ENCODE measurements at regions not wholly inside any gene's neighbourhood (a gene's known extent, or its start where the extent isn't known, plus 50 kb on each side); places are given as distances from the start of the nearest gene placed in this dataset.
"Not testable (repeated sequence)": the region's sequence is repeated elsewhere in the genome, so short reads cannot be mapped to it uniquely, and the experiment has no call there.

GRCh38 chrX:12042615-12043014, 95.7 kb upstream of the FRMPD4 start:
- ChIA-PET CTCF (interaction anchor here (0.6 kb wide), 1 partner anchor 70 kb away, joined by 4 read pairs; no protein-coding TSS in a partner anchor), POLR2A (no interaction called here)
- no peak for DNase-seq (ENCODE audit: extremely low spot score)
- TF ChIP-seq TARDBP (IDR thresholded peaks at IDR 0.05) (no peak), FOXM1 (IDR thresholded peaks at IDR 0.05; ENCODE audit: borderline replicate concordance) (no peak), LEF1 (IDR thresholded peaks at IDR 0.05; ENCODE audit: borderline replicate concordance) (no peak)

GRCh38 chrX:12052109-12052508, 86.2 kb upstream of the FRMPD4 start:
- ChIA-PET CTCF (no interaction called here), POLR2A (no interaction called here)
- TF ChIP-seq ELF4 (IDR thresholded peaks at IDR 0.05) (no peak), ZNF384 (IDR thresholded peaks at IDR 0.05) (no peak), BHLHE40 (IDR thresholded peaks at IDR 0.05; ENCODE audit: borderline replicate concordance) (no peak), PKNOX1 (IDR thresholded peaks at IDR 0.05) (no peak), FOXA1 (IDR thresholded peaks at IDR 0.05) (no peak), L3MBTL2 (conservative IDR thresholded peaks at IDR 0.05) (no peak)
- no peak for DNase-seq (ENCODE audit: extremely low spot score)

- CTCF ChIA-PET = no interaction called here
- no peak for DNase-seq (ENCODE audit: extremely low spot score)
- POLR2A ChIA-PET = no interaction called here
- TF ChIP-seq HDGF (IDR thresholded peaks at IDR 0.05; ENCODE audit: borderline replicate concordance) (no peak), FOXK2 (IDR thresholded peaks at IDR 0.05) (no peak), ELF4 (IDR thresholded peaks at IDR 0.05) (no peak)
Measured at GRCh38 chrX:12058087-12058486, 80.2 kb upstream of the FRMPD4 start.

- CTCF ChIA-PET = interaction anchor here (0.6 kb wide), 1 partner anchor 679 kb away, joined by 3 read pairs; no protein-coding TSS in a partner anchor
Measured at GRCh38 chrX:12060489-12061260, 77.6 kb upstream of the FRMPD4 start.

GRCh38 chrX:12065251-12065650, 73.0 kb upstream of the FRMPD4 start:
- CTCF ChIA-PET = no interaction called here
- DNase-seq (ENCODE audit: extremely low spot score) = peak; percentile 14
- POLR2A ChIA-PET = no interaction called here
- no peak for TF ChIP-seq LEF1 (IDR thresholded peaks at IDR 0.05; ENCODE audit: borderline replicate concordance)

More at GRCh38 chrX:12060489-12061260, 77.6 kb upstream of the FRMPD4 start:
- no peak for TF ChIP-seq ARNT (IDR thresholded peaks at IDR 0.05)
- TF ChIP-seq PKNOX1 (IDR thresholded peaks at IDR 0.05) = no peak
- TF ChIP-seq FOXK2 (IDR thresholded peaks at IDR 0.05) = no peak
- no peak for TF ChIP-seq NFRKB (IDR thresholded peaks at IDR 0.05)
- no peak for TF ChIP-seq ELF4 (IDR thresholded peaks at IDR 0.05)
- no peak for TF ChIP-seq BHLHE40 (IDR thresholded peaks at IDR 0.05; ENCODE audit: borderline replicate concordance)
- no peak for TF ChIP-seq FOXA1 (IDR thresholded peaks at IDR 0.05)
- no peak for TF ChIP-seq SUZ12 (IDR thresholded peaks at IDR 0.05)
- TF ChIP-seq ZNF384 (IDR thresholded peaks at IDR 0.05) = no peak
- no peak for TF ChIP-seq HDGF (IDR thresholded peaks at IDR 0.05; ENCODE audit: borderline replicate concordance)
- TF ChIP-seq SP1 (IDR thresholded peaks at IDR 0.05) = no peak
- TF ChIP-seq CTBP1 (IDR thresholded peaks at IDR 0.05; ENCODE audit: borderline replicate concordance) = no peak
- no peak for TF ChIP-seq L3MBTL2 (conservative IDR thresholded peaks at IDR 0.05)
- no peak for TF ChIP-seq FOXM1 (IDR thresholded peaks at IDR 0.05; ENCODE audit: borderline replicate concordance)
- TF ChIP-seq TARDBP (IDR thresholded peaks at IDR 0.05) = no peak
- TF ChIP-seq LEF1 (IDR thresholded peaks at IDR 0.05; ENCODE audit: borderline replicate concordance) = no peak
- POLR2A ChIA-PET = no interaction called here
- no peak for DNase-seq (ENCODE audit: extremely low spot score)

- POLR2A ChIA-PET = no interaction called here
- TF ChIP-seq CTBP1 (IDR thresholded peaks at IDR 0.05; ENCODE audit: borderline replicate concordance) (no peak), TARDBP (IDR thresholded peaks at IDR 0.05) (no peak), FOXK2 (IDR thresholded peaks at IDR 0.05) (no peak), SUZ12 (IDR thresholded peaks at IDR 0.05) (no peak), L3MBTL2 (conservative IDR thresholded peaks at IDR 0.05) (no peak), PKNOX1 (IDR thresholded peaks at IDR 0.05) (no peak), ELF4 (IDR thresholded peaks at IDR 0.05) (no peak), LEF1 (IDR thresholded peaks at IDR 0.05; ENCODE audit: borderline replicate concordance) (no peak), NFRKB (IDR thresholded peaks at IDR 0.05) (no peak), BHLHE40 (IDR thresholded peaks at IDR 0.05; ENCODE audit: borderline replicate concordance) (no peak)
- CTCF ChIA-PET = no interaction called here
- DNase-seq (ENCODE audit: extremely low spot score) = no peak
Measured at GRCh38 chrX:12076046-12076445, 62.2 kb upstream of the FRMPD4 start.

GRCh38 chrX:12080265-12080664, 58.0 kb upstream of the FRMPD4 start:
- DNase-seq (ENCODE audit: extremely low spot score) = peak; percentile 34
- CTCF ChIA-PET = interaction anchor here (0.7 to 2.0 kb wide), 2 partner anchors 613 to 621 kb away, joined by 3 to 7 read pairs; no protein-coding TSS in a partner anchor
- TF ChIP-seq TARDBP (IDR thresholded peaks at IDR 0.05) = no peak
- TF ChIP-seq LEF1 (IDR thresholded peaks at IDR 0.05; ENCODE audit: borderline replicate concordance) = no peak
- no peak for TF ChIP-seq FOXA1 (IDR thresholded peaks at IDR 0.05)
- no peak for TF ChIP-seq NFRKB (IDR thresholded peaks at IDR 0.05)
- TF ChIP-seq FOXK2 (IDR thresholded peaks at IDR 0.05) = no peak
- no peak for TF ChIP-seq BHLHE40 (IDR thresholded peaks at IDR 0.05; ENCODE audit: borderline replicate concordance)
- TF ChIP-seq ARNT (IDR thresholded peaks at IDR 0.05) = no peak
- TF ChIP-seq L3MBTL2 (conservative IDR thresholded peaks at IDR 0.05) = no peak
- no peak for TF ChIP-seq ZNF384 (IDR thresholded peaks at IDR 0.05)
- TF ChIP-seq PKNOX1 (IDR thresholded peaks at IDR 0.05) = no peak
- TF ChIP-seq CTBP1 (IDR thresholded peaks at IDR 0.05; ENCODE audit: borderline replicate concordance) = no peak
- no peak for TF ChIP-seq SUZ12 (IDR thresholded peaks at IDR 0.05)
- TF ChIP-seq SP1 (IDR thresholded peaks at IDR 0.05) = no peak
- TF ChIP-seq FOXM1 (IDR thresholded peaks at IDR 0.05; ENCODE audit: borderline replicate concordance) = no peak
- TF ChIP-seq ELF4 (IDR thresholded peaks at IDR 0.05) = no peak
- no peak for TF ChIP-seq HDGF (IDR thresholded peaks at IDR 0.05; ENCODE audit: borderline replicate concordance)
- POLR2A ChIA-PET = no interaction called here

- POLR2A ChIA-PET; CTCF ChIA-PET; DNase-seq (ENCODE audit: extremely low spot score): not testable (repeated sequence)
Measured at GRCh38 chrX:12082959-12083358, 55.3 kb upstream of the FRMPD4 start.

Data from HEK293T (cell line).